ENCODE measurements at regions not wholly inside any gene's neighbourhood (a gene's known extent, or its start where the extent isn't known, plus 50 kb on each side); places are given as distances from the start of the nearest gene placed in this dataset.

DNA sequence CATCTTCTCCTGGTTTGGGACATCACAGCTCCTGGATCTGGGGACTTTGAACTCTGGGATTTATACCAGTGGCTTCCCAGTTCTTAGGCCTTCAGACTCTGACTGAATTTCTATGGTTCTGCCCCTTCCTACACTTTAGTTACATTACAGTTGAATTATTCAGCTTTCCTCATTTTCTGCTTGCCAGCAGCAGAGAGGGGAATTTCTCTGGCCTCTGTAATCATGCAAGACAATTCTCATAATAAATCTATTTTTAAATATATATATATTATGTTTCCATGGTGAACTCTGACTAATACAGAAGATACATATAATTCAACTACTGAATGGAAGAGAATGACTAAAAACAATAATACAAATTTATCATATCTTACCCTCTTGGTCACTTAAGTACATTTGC is 1478.6 kb upstream of the ACVR2A start:
- CTCF ChIA-PET, result interaction anchor here (0.5 kb wide), 1 partner anchor 57 kb away, joined by 4 read pairs; no protein-coding TSS in a partner anchor
- no peak for TF ChIP-seq CTCF (IDR thresholded peaks at IDR 0.05; ENCODE audit: unreplicated experiment)
- H3K4me3 Mint-ChIP-seq (ENCODE audit: unreplicated experiment), result no peak overlapping the region
- no peaks in the 10 kb centered on the region for H3K9me3 Mint-ChIP-seq (ENCODE audit: unreplicated experiment)
- no peaks in the 10 kb centered on the region for H3K27me3 Mint-ChIP-seq (ENCODE audit: insufficient read depth, unreplicated experiment)
- no TSS peak for BruUV-seq (replicated peaks)
- intact Hi-C loops (cut with micrococcal nuclease), result no loop called here
- no peak for DNase-seq (ENCODE audit: unreplicated experiment)
- H3K27ac Mint-ChIP-seq (ENCODE audit: low read depth, unreplicated experiment), result no peak overlapping the region
- H3K4me1 Mint-ChIP-seq (ENCODE audit: insufficient read depth, unreplicated experiment), result no peaks in the 10 kb centered on the region
- H3K36me3 Mint-ChIP-seq (ENCODE audit: insufficient read depth, unreplicated experiment), result no peaks in the 10 kb centered on the region
- POLR2A ChIA-PET, result no interaction called here

- no TSS peak for BruUV-seq (replicated peaks)
- Mint-ChIP-seq H3K27ac (ENCODE audit: low read depth, unreplicated experiment) (no peak overlapping the region), H3K36me3 (ENCODE audit: insufficient read depth, unreplicated experiment) (no peaks in the 10 kb centered on the region), H3K9me3 (ENCODE audit: unreplicated experiment) (no peaks in the 10 kb centered on the region), H3K4me3 (ENCODE audit: unreplicated experiment) (no peak overlapping the region), H3K4me1 (ENCODE audit: insufficient read depth, unreplicated experiment) (no peaks in the 10 kb centered on the region), H3K27me3 (ENCODE audit: insufficient read depth, unreplicated experiment) (no peaks in the 10 kb centered on the region)
- ChIA-PET POLR2A (no interaction called here), CTCF (interaction anchor here (1.0 to 1.3 kb wide), 2 partner anchors 17 to 1654 kb away, joined by 3 to 5 read pairs; no protein-coding TSS in a partner anchor)
- no peak for TF ChIP-seq CTCF (IDR thresholded peaks at IDR 0.05; ENCODE audit: unreplicated experiment)
- no peak for DNase-seq (ENCODE audit: unreplicated experiment)
- intact Hi-C loops (cut with micrococcal nuclease), result no loop called here
These were observed 1479.8 kb upstream of the ACVR2A start for GRCh38 chr2:146365041-146365440.

DNA sequence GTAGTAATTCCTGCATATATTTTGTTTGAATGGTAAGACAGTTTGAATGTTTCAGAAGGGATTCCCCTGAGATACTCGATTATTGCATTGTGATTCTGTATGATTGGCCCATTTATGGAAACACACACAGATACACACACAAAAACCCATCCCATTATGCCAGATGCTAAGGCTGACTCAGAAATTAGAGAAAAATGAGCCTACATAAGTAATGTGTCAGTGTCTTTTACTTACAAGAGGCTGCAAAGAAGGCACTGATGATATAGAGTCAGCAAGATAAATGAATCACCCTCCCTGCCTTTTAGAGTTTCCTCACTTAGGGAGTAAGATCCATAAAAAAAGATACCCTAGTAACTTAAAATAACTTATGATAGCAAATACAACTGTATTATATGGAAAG is 1481.1 kb upstream of the ACVR2A start:
- no TSS peak for BruUV-seq (replicated peaks)
- Mint-ChIP-seq H3K4me1 (ENCODE audit: insufficient read depth, unreplicated experiment) (no peaks in the 10 kb centered on the region), H3K27me3 (ENCODE audit: insufficient read depth, unreplicated experiment) (no peaks in the 10 kb centered on the region), H3K27ac (ENCODE audit: low read depth, unreplicated experiment) (no peak overlapping the region), H3K9me3 (ENCODE audit: unreplicated experiment) (peaks cover 4% of the 10 kb centered on the region), H3K4me3 (ENCODE audit: unreplicated experiment) (no peak overlapping the region), H3K36me3 (ENCODE audit: insufficient read depth, unreplicated experiment) (no peaks in the 10 kb centered on the region)
- ChIA-PET POLR2A (no interaction called here), CTCF (no interaction called here)
- no peak for TF ChIP-seq CTCF (IDR thresholded peaks at IDR 0.05; ENCODE audit: unreplicated experiment)
- no peak for DNase-seq (ENCODE audit: unreplicated experiment)
- intact Hi-C loops (cut with micrococcal nuclease), result no loop called here

DNA sequence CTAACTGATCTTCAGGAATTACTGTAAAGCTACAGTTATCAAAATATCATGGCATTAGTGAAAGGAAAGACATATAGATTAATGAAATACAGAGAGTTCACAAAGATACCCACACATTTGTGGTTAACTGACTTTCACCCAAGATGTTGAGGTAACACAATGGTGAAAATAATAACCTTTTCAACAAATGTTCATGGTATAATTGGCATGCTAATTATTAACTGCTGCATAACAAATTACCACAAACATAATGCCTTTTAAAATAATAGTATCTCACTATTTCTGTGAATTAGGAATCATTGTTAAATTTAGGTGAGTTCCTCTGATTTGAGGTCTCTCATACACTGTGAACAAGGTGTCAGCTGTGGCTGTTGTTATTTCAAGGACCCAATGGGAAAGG is 1493.1 kb upstream of the ACVR2A start:
- POLR2A ChIA-PET, result no interaction called here
- intact Hi-C loops (cut with micrococcal nuclease), result no loop called here
- no peaks in the 10 kb centered on the region for H3K9me3 Mint-ChIP-seq (ENCODE audit: unreplicated experiment)
- no peaks in the 10 kb centered on the region for H3K36me3 Mint-ChIP-seq (ENCODE audit: insufficient read depth, unreplicated experiment)
- no peaks in the 10 kb centered on the region for H3K4me1 Mint-ChIP-seq (ENCODE audit: insufficient read depth, unreplicated experiment)
- no TSS peak for BruUV-seq (replicated peaks)
- H3K27me3 Mint-ChIP-seq (ENCODE audit: insufficient read depth, unreplicated experiment), result no peaks in the 10 kb centered on the region
- DNase-seq (ENCODE audit: unreplicated experiment), result no peak
- CTCF ChIA-PET, result no interaction called here
- no peak overlapping the region for H3K4me3 Mint-ChIP-seq (ENCODE audit: unreplicated experiment)
- no peak for TF ChIP-seq CTCF (IDR thresholded peaks at IDR 0.05; ENCODE audit: unreplicated experiment)
- H3K27ac Mint-ChIP-seq (ENCODE audit: low read depth, unreplicated experiment), result no peak overlapping the region

Measured in MCF 10A (cell line).